IMR-90 (cell line): ENCODE measurements at regions not wholly inside any gene's neighbourhood (a gene's known extent, or its start where the extent isn't known, plus 50 kb on each side); places are given as distances from the start of the nearest gene placed in this dataset.

Experiments used
- ATAC-seq: fragments of 200-7000 bp; cut with Tn5 transposase; 2 replicates; pipeline ENCODE4 v1.9.1; 2020; ENCODE audit warnings: low read depth, mild to moderate bottlenecking, moderate library complexity
- BruUV-seq: library from RNA; stranded (reverse); fragments of 400-500 nt; replicated peaks from 2 replicates; lab custom pipeline; 2021; lab: Mats Ljungman, UMichigan
- CTCF ChIA-PET: fragments of 300-600 bp; formaldehyde crosslinking; extraction: SDS; loops from one replicate; lab custom pipeline; 2021; ENCODE audit warnings: antibody characterized with exemption; lab: Yijun Ruan, JAX
- POLR2A ChIA-PET: fragments of 300-600 bp; sonication (Branson Sonifier 250); formaldehyde crosslinking; loops from one replicate; lab custom pipeline; 2022; ENCODE audit warnings: antibody characterized with exemption; ENCODE audit not compliant: unreplicated experiment; lab: Charles Lee
- DNase-seq: peaks from one replicate; pipeline ENCODE4 v3.0.0; 2013
- H2AFZ ChIP-seq: replicated peaks from 2 replicates; pipeline ENCODE3; 2013; ENCODE audit warnings: low read length, mild to moderate bottlenecking; ENCODE audit not compliant: poor library complexity
- H2AK5ac ChIP-seq: 2 replicates; pipeline ENCODE4 v1.6.1; 2013; ENCODE audit warnings: low read depth, low read length, inconsistent platforms
- H2AK9ac ChIP-seq: replicated peaks from 2 replicates; pipeline ENCODE3; 2013; ENCODE audit warnings: mild to moderate bottlenecking, low read depth, low read length, moderate library complexity; ENCODE audit not compliant: poor library complexity
- H2BK120ac ChIP-seq: 2 replicates; pipeline ENCODE4 v1.6.1; 2013; ENCODE audit warnings: low read depth, low read length, inconsistent platforms
- H2BK15ac ChIP-seq: 3 replicates; pipeline ENCODE4 v1.6.1; 2013; ENCODE audit warnings: low read depth, low read length, inconsistent platforms
- H2BK20ac ChIP-seq: 2 replicates; pipeline ENCODE4 v1.6.1; 2013; ENCODE audit warnings: low read depth, mild to moderate bottlenecking, inconsistent platforms, low read length, moderate library complexity
- H2BK5ac ChIP-seq: 2 replicates; pipeline ENCODE4 v1.6.1; 2013; ENCODE audit warnings: mild to moderate bottlenecking, low read depth, low read length, inconsistent platforms; ENCODE audit not compliant: poor library complexity, severe bottlenecking
- H3K14ac ChIP-seq: replicated peaks from 2 replicates; pipeline ENCODE4 v1.6.1; 2013; ENCODE audit warnings: low read depth, low read length, inconsistent platforms
- H3K18ac ChIP-seq: 2 replicates; pipeline ENCODE4 v1.6.1; 2013; ENCODE audit warnings: low read depth, low read length, control low read depth
- H3K23ac ChIP-seq: 2 replicates; pipeline ENCODE4 v1.6.1; 2013; ENCODE audit warnings: low read depth, low read length, inconsistent platforms
- H3K27ac ChIP-seq: 2 replicates; pipeline ENCODE4 v1.5.1; 2013; ENCODE audit warnings: mild to moderate bottlenecking, control low read depth, low read length; ENCODE audit not compliant: insufficient read depth
- H3K27me3 ChIP-seq: 2 replicates; pipeline ENCODE4 v1.6.1; 2013; ENCODE audit warnings: low read length; ENCODE audit not compliant: control insufficient read depth, insufficient read depth
- H3K36me3 ChIP-seq: 2 replicates; pipeline ENCODE4 v1.6.1; 2013; ENCODE audit warnings: low read length, mixed read lengths; ENCODE audit not compliant: control insufficient read depth, insufficient read depth
- H3K4ac ChIP-seq: 2 replicates; pipeline ENCODE4 v1.6.1; 2013; ENCODE audit warnings: low read depth, low read length, inconsistent platforms
- H3K4me1 ChIP-seq: 2 replicates; pipeline ENCODE4 v1.6.1; 2013; ENCODE audit warnings: low read length, mixed read lengths; ENCODE audit not compliant: control insufficient read depth, insufficient read depth
- H3K4me2 ChIP-seq: 2 replicates; pipeline ENCODE4 v1.6.1; 2013; ENCODE audit warnings: low read depth, mild to moderate bottlenecking, control low read depth, low read length, moderate library complexity
- H3K4me3 ChIP-seq: 2 replicates; pipeline ENCODE4 v1.5.1; 2013; ENCODE audit warnings: low read depth, mild to moderate bottlenecking, control low read depth, low read length, moderate library complexity; ENCODE audit not compliant: insufficient read depth
- H3K56ac ChIP-seq: 2 replicates; pipeline ENCODE4 v1.6.1; 2013; ENCODE audit warnings: low read length, inconsistent platforms; ENCODE audit not compliant: insufficient read depth; ENCODE audit errors: extremely low read depth
- H3K79me1 ChIP-seq, 2 experiments: 2 replicates each; pipeline ENCODE4 v1.6.1; 2013; ENCODE audit warnings: low read length in 2 of 2, inconsistent platforms in 1 of 2, low read depth in 1 of 2
- H3K9ac ChIP-seq: 2 replicates; pipeline ENCODE4 v1.6.1; 2013; ENCODE audit warnings: low read depth, low read length, control low read depth
- H3K9me1 ChIP-seq: 2 replicates; pipeline ENCODE4 v1.6.1; 2013; ENCODE audit warnings: low read length, inconsistent platforms; ENCODE audit not compliant: insufficient read depth
- H3K9me3 ChIP-seq: 2 replicates; pipeline ENCODE4 v1.6.1; 2013; ENCODE audit warnings: low read length; ENCODE audit not compliant: control insufficient read depth, insufficient read depth
- H4K20me1 ChIP-seq: 2 replicates; pipeline ENCODE4 v1.6.1; 2013; ENCODE audit warnings: low read length, inconsistent platforms; ENCODE audit not compliant: insufficient read depth
- H4K5ac ChIP-seq: 2 replicates; pipeline ENCODE4 v1.6.1; 2013; ENCODE audit warnings: mild to moderate bottlenecking, low read depth, low read length, control low read depth
- H4K8ac ChIP-seq, 2 experiments: 2 replicates each; pipeline ENCODE4 v1.6.1; 2013; ENCODE audit warnings: low read depth in 2 of 2, low read length in 2 of 2, control low read depth in 1 of 2, inconsistent platforms in 1 of 2
- H4K91ac ChIP-seq: 2 replicates; pipeline ENCODE4 v1.6.1; 2013; ENCODE audit warnings: low read depth, low read length, inconsistent platforms; ENCODE audit not compliant: insufficient read depth
- BHLHE40 ChIP-seq: fragments of 150-350 bp; IDR thresholded peaks from 2 replicates; pipeline ENCODE4 v1.6.1; 2016; ENCODE audit warnings: mild to moderate bottlenecking, low read depth, low read length
- CHD1 ChIP-seq: IDR thresholded peaks from 2 replicates; pipeline ENCODE4 v1.6.1; 2012; ENCODE audit warnings: low read depth, low read length, improper control_type of control experiment
- ELK1 ChIP-seq: fragments of 150-350 bp; IDR thresholded peaks from 2 replicates; pipeline ENCODE4 v1.6.1; 2016; ENCODE audit warnings: low read depth, mild to moderate bottlenecking, low read length, moderate library complexity, borderline replicate concordance
- FOS ChIP-seq: fragments of 150-350 bp; IDR thresholded peaks from 2 replicates; pipeline ENCODE4 v1.6.1; 2016; ENCODE audit warnings: low read depth, low read length
- MAFK ChIP-seq: IDR thresholded peaks from 2 replicates; pipeline ENCODE4 v1.6.1; 2012; ENCODE audit warnings: low read depth, low read length, improper control_type of control experiment
- USF2 ChIP-seq: fragments of 150-350 bp; IDR thresholded peaks from 2 replicates; pipeline ENCODE4 v1.6.1; 2017; ENCODE audit warnings: mild to moderate bottlenecking, antibody characterized with exemption, low read length, low read depth
- WGBS, 2 experiments: methylation state at CpG; one replicate each; pipeline versions ENCODE4 v1.1.5 to v1.1.7; 2013; ENCODE audit warnings: missing lambda C conversion rate in 2 of 2; ENCODE audit not compliant: insufficient read length in 1 of 2; ENCODE audit errors: extremely low coverage in 2 of 2; 5-methylcytosine and 5-hydroxymethylcytosine counted together
- dilution Hi-C: fragments of 300-500 bp; cut with HindIII; formaldehyde crosslinking; loops from one replicate; pipeline ENCODE4 v1.14.3; 2018; ENCODE audit warnings: low sequenced_read_pairs; ENCODE audit not compliant: unreplicated experiment
- in situ Hi-C: fragments of 300-500 bp; cut with MboI; formaldehyde crosslinking; loops from 3 replicates; pipeline ENCODE4 v1.14.3; 2019; ENCODE audit warnings: low sequenced_read_pairs, inconsistent platforms, mixed read lengths
- intact Hi-C: fragments of 100-400 bp; cut with micrococcal nuclease; formaldehyde crosslinking; loops from 2 replicates; pipeline ENCODE4 v1.10.0; 2022

- DNase-seq: no peak
- intact Hi-C loops: no loop called here
Measured at GRCh38 chr5:3511519-3511918, 84.1 kb upstream of the IRX1 start.

More at GRCh38 chr5:3511519-3511918, 84.1 kb upstream of the IRX1 start:
- H3K27me3 ChIP-seq: no peaks in the 10 kb centered on the region
- no peaks in the 10 kb centered on the region for H3K79me1 ChIP-seq
- no peak overlapping the region for H3K4ac ChIP-seq
- H3K56ac ChIP-seq: no peak overlapping the region
- no peak overlapping the region for H3K18ac ChIP-seq
- no peak overlapping the region for H3K14ac ChIP-seq
- no peaks in the 10 kb centered on the region for H4K20me1 ChIP-seq
- no peak overlapping the region for H4K5ac ChIP-seq
- no peak overlapping the region for H3K9ac ChIP-seq
- no peak overlapping the region for H3K27ac ChIP-seq
- H2AK9ac ChIP-seq: no peak overlapping the region
- ChIA-PET CTCF (no interaction called here), POLR2A (no interaction called here)
- H2BK15ac ChIP-seq: no peak overlapping the region
- no peak overlapping the region for H3K4me2 ChIP-seq
- in situ Hi-C loops (no loop called here), dilution Hi-C loops (no loop called here)
- H4K91ac ChIP-seq: no peak overlapping the region
- WGBS, 2 experiments: no CpG with 5 or more reads among the region's 9 CpGs
- no TSS peak for BruUV-seq
- no peak for TF ChIP-seq BHLHE40
- TF ChIP-seq FOS: no peak
- no peak for TF ChIP-seq MAFK
- no peak for TF ChIP-seq ELK1
- no peak for TF ChIP-seq USF2
- TF ChIP-seq CHD1: no peak
- no peak overlapping the region for H2AFZ ChIP-seq
- H2BK5ac ChIP-seq: no peak overlapping the region
- H3K4me3 ChIP-seq: no peak overlapping the region
- peaks cover 18% of the 10 kb centered on the region for H3K9me3 ChIP-seq
- no peaks in the 10 kb centered on the region for H3K36me3 ChIP-seq
- no peak overlapping the region for H3K23ac ChIP-seq
- H2BK120ac ChIP-seq: no peak overlapping the region
- no peak overlapping the region for H4K8ac ChIP-seq
- no peaks in the 10 kb centered on the region for H3K4me1 ChIP-seq
- no peak overlapping the region for H2AK5ac ChIP-seq
- ATAC-seq: no peak
- H3K9me1 ChIP-seq: no peaks in the 10 kb centered on the region
- no peak overlapping the region for H2BK20ac ChIP-seq
